ENCODE measurements at regions not wholly inside any gene's neighbourhood (a gene's known extent, or its start where the extent isn't known, plus 50 kb on each side); places are given as distances from the start of the nearest gene placed in this dataset.

DNA sequence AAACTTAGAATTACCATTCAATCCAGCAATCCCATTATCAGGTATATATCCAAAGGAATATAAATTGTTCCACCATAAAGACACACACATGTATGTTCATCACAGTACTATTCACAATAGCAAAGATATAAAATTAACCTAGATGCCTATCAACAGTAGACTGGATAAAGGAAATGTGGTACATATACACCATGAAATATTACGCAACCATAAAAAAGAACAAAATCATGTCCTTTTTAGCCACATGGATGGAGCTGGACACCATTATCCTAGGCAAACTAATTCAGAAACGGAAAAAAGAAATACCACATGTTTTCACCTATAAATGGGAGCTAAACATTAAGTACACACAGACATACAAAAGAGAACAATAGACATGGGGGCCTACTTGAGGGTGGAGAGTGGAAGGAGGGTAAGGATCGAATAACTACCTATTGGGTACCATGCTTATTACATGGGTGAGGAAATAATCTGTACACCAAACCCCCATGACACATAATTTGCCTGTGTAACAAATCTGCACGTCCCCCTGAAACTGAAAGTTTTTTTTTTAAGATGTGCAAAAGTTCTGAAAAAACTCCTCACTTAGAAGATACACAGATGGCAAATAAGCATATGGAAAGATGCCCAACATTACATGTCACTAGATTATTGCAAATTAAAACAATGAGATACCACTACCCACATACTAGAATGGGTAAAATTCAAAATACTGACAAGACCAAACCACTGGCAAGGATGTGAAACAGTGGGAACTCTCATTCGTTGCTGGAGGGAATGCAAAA, 313.0 kb upstream of the CD180 start:
- H3K23ac ChIP-seq (ENCODE audit: low read length), result no peak overlapping the region
- DNase-seq, result no peak
- H3K79me2 ChIP-seq (ENCODE audit: control insufficient read depth, insufficient read depth, low read length, poor library complexity), result no peaks in the 10 kb centered on the region
- H3K9ac ChIP-seq (ENCODE audit: low read length), result no peak overlapping the region
- H3K36me3 ChIP-seq (ENCODE audit: control insufficient read depth in 1 of 2, insufficient read depth in 2 of 2, low read length in 2 of 2), result no peaks in the 10 kb centered on the region
- H3K4me1 ChIP-seq (ENCODE audit: control insufficient read depth in 1 of 2, insufficient read depth in 2 of 2, low read length in 2 of 2), result no peaks in the 10 kb centered on the region
- WGBS (ENCODE audit: extremely low coverage, insufficient coverage, insufficient read length), result no CpG with 5 or more reads among the region's 5 CpGs
- no peak overlapping the region for H3K18ac ChIP-seq (ENCODE audit: low read length)
- no peaks in the 10 kb centered on the region for H3K27me3 ChIP-seq (ENCODE audit: insufficient read depth, low read length)
- no peak overlapping the region for H3K4ac ChIP-seq (ENCODE audit: low read depth, low read length)
- no peak overlapping the region for H3K4me2 ChIP-seq (ENCODE audit: low read length)
- H2BK12ac ChIP-seq (ENCODE audit: low read length), result no peak overlapping the region
- no peak overlapping the region for H3K27ac ChIP-seq (ENCODE audit: low read depth, low read length)
- H2BK5ac ChIP-seq (ENCODE audit: low read depth, low read length, poor library complexity), result no peak overlapping the region
- H4K91ac ChIP-seq (ENCODE audit: low read depth, low read length), result no peak overlapping the region
- H3K9me3 ChIP-seq (ENCODE audit: insufficient read depth, low read depth, low read length), result no peaks in the 10 kb centered on the region
- H2BK120ac ChIP-seq (ENCODE audit: insufficient read depth, low read length, poor library complexity), result no peak overlapping the region
- no peak overlapping the region for H3K14ac ChIP-seq (ENCODE audit: low read length)
- no peak overlapping the region for H4K8ac ChIP-seq (ENCODE audit: low read depth, low read length)
- no peak overlapping the region for H4K12ac ChIP-seq (ENCODE audit: low read depth, low read length)
- H3K4me3 ChIP-seq (ENCODE audit: low read depth, low read length), result no peak overlapping the region
- no peaks in the 10 kb centered on the region for H3K79me1 ChIP-seq (ENCODE audit: low read length)
- H2AK5ac ChIP-seq (ENCODE audit: low read length), result no peak overlapping the region
- no peak overlapping the region for H2AFZ ChIP-seq (ENCODE audit: insufficient read depth, low read length, poor library complexity)

DNA sequence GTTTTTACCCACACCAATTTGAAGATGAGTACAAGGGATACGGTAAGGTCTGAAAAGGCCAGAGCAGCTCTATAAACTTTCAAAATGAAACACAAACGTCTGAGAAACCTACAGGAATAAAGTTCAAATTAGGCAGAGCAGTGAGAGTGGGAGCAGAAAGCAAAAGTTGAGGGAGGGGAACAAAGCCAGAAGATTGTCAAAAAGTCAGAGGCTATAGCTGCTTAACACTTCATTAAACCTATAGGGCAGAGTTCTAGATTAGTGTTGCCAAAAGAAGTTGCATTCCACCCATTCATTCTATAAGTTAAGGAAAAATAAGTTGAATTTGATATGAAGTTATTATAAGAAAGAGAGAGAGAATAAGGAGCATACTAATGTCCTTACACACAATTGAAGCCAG, 309.6 kb upstream of the CD180 start:
- no peak overlapping the region for H2BK12ac ChIP-seq (ENCODE audit: low read length)
- H2AFZ ChIP-seq (ENCODE audit: insufficient read depth, low read length, poor library complexity), result no peak overlapping the region
- H2AK5ac ChIP-seq (ENCODE audit: low read length), result no peak overlapping the region
- no peak overlapping the region for H3K9ac ChIP-seq (ENCODE audit: low read length)
- no CpG with 5 or more reads among the region's 2 CpGs for WGBS (ENCODE audit: extremely low coverage, insufficient coverage, insufficient read length)
- DNase-seq, result no peak
- no peak overlapping the region for H3K4me3 ChIP-seq (ENCODE audit: low read depth, low read length)
- no peak overlapping the region for H3K23ac ChIP-seq (ENCODE audit: low read length)
- H3K36me3 ChIP-seq (ENCODE audit: control insufficient read depth in 1 of 2, insufficient read depth in 2 of 2, low read length in 2 of 2), result no peaks in the 10 kb centered on the region
- H3K9me3 ChIP-seq (ENCODE audit: insufficient read depth, low read depth, low read length), result no peaks in the 10 kb centered on the region
- H3K4me1 ChIP-seq (ENCODE audit: control insufficient read depth in 1 of 2, insufficient read depth in 2 of 2, low read length in 2 of 2), result no peaks in the 10 kb centered on the region
- no peak overlapping the region for H2BK5ac ChIP-seq (ENCODE audit: low read depth, low read length, poor library complexity)
- no peaks in the 10 kb centered on the region for H3K79me1 ChIP-seq (ENCODE audit: low read length)
- no peaks in the 10 kb centered on the region for H3K27me3 ChIP-seq (ENCODE audit: insufficient read depth, low read length)
- H3K4ac ChIP-seq (ENCODE audit: low read depth, low read length), result no peak overlapping the region
- H3K79me2 ChIP-seq (ENCODE audit: control insufficient read depth, insufficient read depth, low read length, poor library complexity), result no peaks in the 10 kb centered on the region
- H4K91ac ChIP-seq (ENCODE audit: low read depth, low read length), result no peak overlapping the region
- H2BK120ac ChIP-seq (ENCODE audit: insufficient read depth, low read length, poor library complexity), result no peak overlapping the region
- no peak overlapping the region for H3K14ac ChIP-seq (ENCODE audit: low read length)
- no peak overlapping the region for H4K12ac ChIP-seq (ENCODE audit: low read depth, low read length)
- no peak overlapping the region for H3K27ac ChIP-seq (ENCODE audit: low read depth, low read length)
- H3K18ac ChIP-seq (ENCODE audit: low read length), result no peak overlapping the region
- H3K4me2 ChIP-seq (ENCODE audit: low read length), result no peak overlapping the region
- no peak overlapping the region for H4K8ac ChIP-seq (ENCODE audit: low read depth, low read length)

DNA sequence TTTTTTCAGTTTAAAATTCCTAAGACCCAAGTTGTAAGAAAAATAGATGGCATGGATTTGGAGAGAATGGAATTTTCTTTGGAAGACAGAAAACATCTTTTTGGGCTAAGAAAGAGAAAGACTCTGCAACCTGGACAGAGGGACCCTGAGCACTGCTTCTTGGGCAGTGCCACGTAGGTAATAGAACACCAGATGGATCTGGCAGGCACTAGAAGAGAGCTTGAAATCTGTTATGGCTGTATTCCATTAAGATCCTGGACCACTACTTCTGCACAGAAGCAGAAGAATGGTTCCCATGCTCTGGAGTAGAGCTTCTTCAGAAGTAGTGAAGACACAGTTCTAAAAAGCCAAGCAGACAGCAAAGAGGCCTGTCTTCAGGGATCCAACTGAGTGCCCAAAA, 306.4 kb upstream of the CD180 start:
- no peak overlapping the region for H3K4me3 ChIP-seq (ENCODE audit: low read depth, low read length)
- H2BK5ac ChIP-seq (ENCODE audit: low read depth, low read length, poor library complexity), result no peak overlapping the region
- H3K4me2 ChIP-seq (ENCODE audit: low read length), result no peak overlapping the region
- H3K4ac ChIP-seq (ENCODE audit: low read depth, low read length), result no peak overlapping the region
- no peak overlapping the region for H2AK5ac ChIP-seq (ENCODE audit: low read length)
- no peak for DNase-seq
- no peak overlapping the region for H2BK120ac ChIP-seq (ENCODE audit: insufficient read depth, low read length, poor library complexity)
- H3K14ac ChIP-seq (ENCODE audit: low read length), result no peak overlapping the region
- no peak overlapping the region for H3K18ac ChIP-seq (ENCODE audit: low read length)
- no peak overlapping the region for H4K8ac ChIP-seq (ENCODE audit: low read depth, low read length)
- H2BK12ac ChIP-seq (ENCODE audit: low read length), result no peak overlapping the region
- H3K79me2 ChIP-seq (ENCODE audit: control insufficient read depth, insufficient read depth, low read length, poor library complexity), result no peaks in the 10 kb centered on the region
- H2AFZ ChIP-seq (ENCODE audit: insufficient read depth, low read length, poor library complexity), result no peak overlapping the region
- no peak overlapping the region for H4K12ac ChIP-seq (ENCODE audit: low read depth, low read length)
- no peak overlapping the region for H3K27ac ChIP-seq (ENCODE audit: low read depth, low read length)
- no peaks in the 10 kb centered on the region for H3K9me3 ChIP-seq (ENCODE audit: insufficient read depth, low read depth, low read length)
- no peaks in the 10 kb centered on the region for H3K36me3 ChIP-seq (ENCODE audit: control insufficient read depth in 1 of 2, insufficient read depth in 2 of 2, low read length in 2 of 2)
- no peaks in the 10 kb centered on the region for H3K79me1 ChIP-seq (ENCODE audit: low read length)
- no peak overlapping the region for H3K23ac ChIP-seq (ENCODE audit: low read length)
- no peak overlapping the region for H4K91ac ChIP-seq (ENCODE audit: low read depth, low read length)
- no peak overlapping the region for H3K9ac ChIP-seq (ENCODE audit: low read length)
- no peaks in the 10 kb centered on the region for H3K4me1 ChIP-seq (ENCODE audit: control insufficient read depth in 1 of 2, insufficient read depth in 2 of 2, low read length in 2 of 2)
- no CpG with 5 or more reads among the region's 1 CpG for WGBS (ENCODE audit: extremely low coverage, insufficient coverage, insufficient read length)
- H3K27me3 ChIP-seq (ENCODE audit: insufficient read depth, low read length), result no peaks in the 10 kb centered on the region

DNA sequence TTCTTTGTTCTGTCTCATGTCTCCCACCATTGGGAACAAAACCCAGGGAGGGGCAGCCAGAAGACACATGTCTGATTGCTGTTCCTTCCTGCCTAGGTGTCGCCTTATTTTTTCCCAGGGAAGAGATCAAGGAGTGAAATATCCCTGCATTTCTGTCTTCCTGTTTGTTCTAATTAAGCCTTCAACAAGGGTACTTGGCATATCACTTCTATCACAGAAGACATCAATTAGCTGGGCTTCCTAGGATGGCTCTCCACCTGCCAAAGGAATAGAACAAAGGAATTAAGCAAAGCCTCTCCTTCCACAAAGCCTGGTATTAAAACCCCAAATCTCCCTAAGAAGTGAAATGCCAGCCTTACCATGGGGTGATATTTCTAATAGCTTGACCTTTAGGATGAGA, 299.5 kb upstream of the CD180 start:
- no peaks in the 10 kb centered on the region for H3K4me1 ChIP-seq (ENCODE audit: control insufficient read depth in 1 of 2, insufficient read depth in 2 of 2, low read length in 2 of 2)
- DNase-seq, result no peak
- H3K79me1 ChIP-seq (ENCODE audit: low read length), result no peaks in the 10 kb centered on the region
- H3K27me3 ChIP-seq (ENCODE audit: insufficient read depth, low read length), result no peaks in the 10 kb centered on the region
- no peak overlapping the region for H3K14ac ChIP-seq (ENCODE audit: low read length)
- no peak overlapping the region for H3K27ac ChIP-seq (ENCODE audit: low read depth, low read length)
- H3K79me2 ChIP-seq (ENCODE audit: control insufficient read depth, insufficient read depth, low read length, poor library complexity), result no peaks in the 10 kb centered on the region
- H3K36me3 ChIP-seq (ENCODE audit: control insufficient read depth in 1 of 2, insufficient read depth in 2 of 2, low read length in 2 of 2), result no peaks in the 10 kb centered on the region
- H4K12ac ChIP-seq (ENCODE audit: low read depth, low read length), result no peak overlapping the region
- no CpG with 5 or more reads among the region's 1 CpG for WGBS (ENCODE audit: extremely low coverage, insufficient coverage, insufficient read length)
- H3K18ac ChIP-seq (ENCODE audit: low read length), result no peak overlapping the region
- H3K9me3 ChIP-seq (ENCODE audit: insufficient read depth, low read depth, low read length), result no peaks in the 10 kb centered on the region
- no peak overlapping the region for H2BK12ac ChIP-seq (ENCODE audit: low read length)
- no peak overlapping the region for H3K23ac ChIP-seq (ENCODE audit: low read length)
- H3K4me2 ChIP-seq (ENCODE audit: low read length), result no peak overlapping the region
- no peak overlapping the region for H3K9ac ChIP-seq (ENCODE audit: low read length)
- H2AFZ ChIP-seq (ENCODE audit: insufficient read depth, low read length, poor library complexity), result no peak overlapping the region
- no peak overlapping the region for H2AK5ac ChIP-seq (ENCODE audit: low read length)
- H2BK5ac ChIP-seq (ENCODE audit: low read depth, low read length, poor library complexity), result no peak overlapping the region
- H2BK120ac ChIP-seq (ENCODE audit: insufficient read depth, low read length, poor library complexity), result no peak overlapping the region
- no peak overlapping the region for H3K4me3 ChIP-seq (ENCODE audit: low read depth, low read length)
- no peak overlapping the region for H4K8ac ChIP-seq (ENCODE audit: low read depth, low read length)
- no peak overlapping the region for H4K91ac ChIP-seq (ENCODE audit: low read depth, low read length)
- no peak overlapping the region for H3K4ac ChIP-seq (ENCODE audit: low read depth, low read length)
